SU-DHL-6 (cell line): ENCODE measurements at regions not wholly inside any gene's neighbourhood (a gene's known extent, or its start where the extent isn't known, plus 50 kb on each side); places are given as distances from the start of the nearest gene placed in this dataset.

ENCODE experiments used
- H2AFZ ChIP-seq: fragments of 200-600 bp; sonication (generic); 2 replicates; pipeline ENCODE4 v1.6.1; 2014; ENCODE audit warnings: low read depth, mild to moderate bottlenecking, moderate library complexity, mixed read lengths, antibody characterized with exemption, low read length; ENCODE audit not compliant: severe bottlenecking
- H3F3A ChIP-seq: fragments of 200-600 bp; shearing (Covaris generic); 2 replicates; pipeline ENCODE4 v1.6.0; 2016; ENCODE audit warnings: antibody characterized with exemption, mild to moderate bottlenecking; ENCODE audit not compliant: insufficient read depth
- H3K27ac ChIP-seq: fragments of 200-600 bp; sonication (generic); 2 replicates; pipeline ENCODE4 v1.5.1; 2016; ENCODE audit warnings: low read depth, mild to moderate bottlenecking, low read length, moderate library complexity, mixed read lengths
- H3K27me3 ChIP-seq: fragments of 200-600 bp; sonication (generic), shearing (Covaris generic); 2 replicates; pipeline ENCODE4 v1.6.0; 2014; ENCODE audit warnings: mild to moderate bottlenecking, low read length
- H3K36me3 ChIP-seq: fragments of 200-600 bp; sonication (generic); 2 replicates; pipeline ENCODE4 v1.6.1; 2014; ENCODE audit warnings: mild to moderate bottlenecking, low read length, mixed read lengths
- H3K4me2 ChIP-seq: fragments of 300-600, 200-600 bp; shearing (Covaris generic), sonication (generic); 2 replicates; pipeline ENCODE4 v1.6.0; 2014; ENCODE audit warnings: low read length, low read depth, mild to moderate bottlenecking; ENCODE audit not compliant: poor library complexity, severe bottlenecking
- H3K4me3 ChIP-seq: fragments of 200-600 bp; sonication (generic); 2 replicates; pipeline ENCODE4 v1.5.1; 2014; ENCODE audit warnings: antibody characterized with exemption, low read length, mild to moderate bottlenecking, mixed read lengths; ENCODE audit not compliant: insufficient read depth, poor library complexity, severe bottlenecking
- H3K79me2 ChIP-seq: fragments of 200-600 bp; sonication (generic); 2 replicates; pipeline ENCODE4 v1.6.1; 2014; ENCODE audit warnings: mild to moderate bottlenecking, low read length, moderate library complexity; ENCODE audit not compliant: insufficient read depth
- H3K9ac ChIP-seq: fragments of 200-600 bp; sonication (generic); 2 replicates; pipeline ENCODE4 v1.7.0; 2014; ENCODE audit warnings: mild to moderate bottlenecking, low read length
- H3K9me2 ChIP-seq: fragments of 200-600 bp; sonication (generic); replicated peaks from 2 replicates; pipeline ENCODE4 v1.6.1; 2014; ENCODE audit warnings: low read length; ENCODE audit not compliant: insufficient read depth
- H3K9me3 ChIP-seq: fragments of 200-600 bp; sonication (generic); 2 replicates; pipeline ENCODE4 v1.6.1; 2014; ENCODE audit warnings: low read length, mixed read lengths; ENCODE audit not compliant: insufficient read depth
- H4K20me1 ChIP-seq: fragments of 200-600 bp; sonication (generic); 2 replicates; pipeline ENCODE4 v1.6.1; 2014; ENCODE audit warnings: low read depth, mild to moderate bottlenecking, antibody characterized with exemption, low read length, moderate library complexity, mixed read lengths
- CTCF ChIP-seq: fragments of 200-600 bp; sonication (generic); IDR thresholded peaks from one replicate; pipeline ENCODE4 v1.5.1; 2017; ENCODE audit warnings: antibody characterized with exemption, mild to moderate bottlenecking, low read length, moderate library complexity; ENCODE audit not compliant: insufficient read depth, poor library complexity, severe bottlenecking
- EZH2phosphoT487 ChIP-seq: fragments of 200-600 bp; sonication (generic), shearing (Covaris generic); conservative IDR thresholded peaks from 2 replicates; pipeline ENCODE4 v1.6.1; 2018; ENCODE audit warnings: mild to moderate bottlenecking, antibody characterized with exemption, low read length, moderate library complexity, mixed read lengths

GRCh38 chr3:46080124-46080968 is 53.1 kb upstream of the XCR1 start:
- Histone ChIP-seq H3K9ac (no peak overlapping the region), H3K9me2 (no peaks in the 10 kb centered on the region), H3K27me3 (no peaks in the 10 kb centered on the region), H3F3A (no peaks in the 10 kb centered on the region), H3K36me3 (no peaks in the 10 kb centered on the region), H3K9me3 (no peaks in the 10 kb centered on the region), H3K4me2 (no peak overlapping the region), H3K4me3 (no peak overlapping the region), H2AFZ (no peak overlapping the region), H3K79me2 (no peaks in the 10 kb centered on the region), H3K27ac (no peak overlapping the region), H4K20me1 (no peaks in the 10 kb centered on the region)
- TF ChIP-seq CTCF (no peak), EZH2phosphoT487 (no peak)

GRCh38 chr3:46078712-46079400 is 51.6 kb upstream of the XCR1 start:
- Histone ChIP-seq H3K36me3 (no peaks in the 10 kb centered on the region), H3F3A (no peaks in the 10 kb centered on the region), H2AFZ (no peak overlapping the region), H3K4me3 (no peak overlapping the region), H3K27ac (no peak overlapping the region), H4K20me1 (no peaks in the 10 kb centered on the region), H3K9me2 (no peaks in the 10 kb centered on the region), H3K79me2 (no peaks in the 10 kb centered on the region), H3K9me3 (no peaks in the 10 kb centered on the region), H3K4me2 (peak overlapping the region; percentile 14), H3K27me3 (no peaks in the 10 kb centered on the region), H3K9ac (no peak overlapping the region)
- TF ChIP-seq EZH2phosphoT487 (no peak), CTCF (peak; percentile 98)
